Epidermal melanocyte (primary cell): ENCODE measurements at regions not wholly inside any gene's neighbourhood (a gene's known extent, or its start where the extent isn't known, plus 50 kb on each side); places are given as distances from the start of the nearest gene placed in this dataset.
A peak's percentile ranks its signal among the peaks of the same experiment; 100 is the strongest.
"Not testable (repeated sequence)": the region's sequence is repeated elsewhere in the genome, so short reads cannot be mapped to it uniquely, and the experiment has no call there.

Source experiments
- DNase-seq: peaks from one replicate; pipeline ENCODE4 v3.0.0; 2011; ENCODE audit warnings: low spot score; ENCODE audit not compliant: insufficient read length

DNA sequence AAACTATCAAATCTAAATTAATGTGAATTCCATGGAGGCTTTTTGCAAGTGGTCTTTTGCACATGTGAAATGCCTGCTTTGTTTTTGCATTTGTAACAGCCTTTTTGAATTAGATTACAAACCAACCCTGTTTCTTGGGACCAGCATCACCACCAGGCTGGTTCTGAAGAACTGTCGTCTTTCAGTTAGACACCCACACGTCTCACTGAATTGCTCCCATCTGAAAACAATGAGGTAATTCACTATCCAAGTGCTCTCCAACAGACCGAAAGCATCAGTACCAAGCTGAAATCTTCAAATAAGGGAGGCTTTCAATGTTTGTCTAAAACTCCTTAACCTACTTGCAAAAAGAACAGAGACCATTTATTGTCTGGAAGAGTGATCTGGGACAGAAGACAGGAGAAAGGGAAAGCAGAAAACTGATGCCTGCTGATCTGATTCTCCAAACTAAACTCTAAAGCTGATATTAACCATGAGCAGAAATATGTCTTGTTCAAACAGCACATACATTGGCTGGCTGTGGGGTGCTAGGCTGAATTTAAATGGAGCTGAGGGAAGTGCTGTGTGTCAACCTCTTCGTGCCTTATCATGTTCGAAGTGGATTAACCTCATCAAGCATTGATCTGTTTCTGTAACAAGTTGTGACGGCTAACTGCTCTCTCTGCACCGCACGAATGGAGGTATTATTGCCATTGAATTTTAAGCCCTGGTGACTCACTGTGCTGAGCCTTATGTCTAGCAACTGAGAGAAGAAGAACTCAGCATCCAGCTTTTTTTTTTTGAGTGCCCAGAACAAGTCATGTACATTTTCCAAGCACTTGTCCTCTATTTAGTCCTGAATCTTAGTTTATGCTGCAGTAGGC lies 213.7 kb upstream of the P2RY1 start:
- peak; percentile 54 for DNase-seq

DNA sequence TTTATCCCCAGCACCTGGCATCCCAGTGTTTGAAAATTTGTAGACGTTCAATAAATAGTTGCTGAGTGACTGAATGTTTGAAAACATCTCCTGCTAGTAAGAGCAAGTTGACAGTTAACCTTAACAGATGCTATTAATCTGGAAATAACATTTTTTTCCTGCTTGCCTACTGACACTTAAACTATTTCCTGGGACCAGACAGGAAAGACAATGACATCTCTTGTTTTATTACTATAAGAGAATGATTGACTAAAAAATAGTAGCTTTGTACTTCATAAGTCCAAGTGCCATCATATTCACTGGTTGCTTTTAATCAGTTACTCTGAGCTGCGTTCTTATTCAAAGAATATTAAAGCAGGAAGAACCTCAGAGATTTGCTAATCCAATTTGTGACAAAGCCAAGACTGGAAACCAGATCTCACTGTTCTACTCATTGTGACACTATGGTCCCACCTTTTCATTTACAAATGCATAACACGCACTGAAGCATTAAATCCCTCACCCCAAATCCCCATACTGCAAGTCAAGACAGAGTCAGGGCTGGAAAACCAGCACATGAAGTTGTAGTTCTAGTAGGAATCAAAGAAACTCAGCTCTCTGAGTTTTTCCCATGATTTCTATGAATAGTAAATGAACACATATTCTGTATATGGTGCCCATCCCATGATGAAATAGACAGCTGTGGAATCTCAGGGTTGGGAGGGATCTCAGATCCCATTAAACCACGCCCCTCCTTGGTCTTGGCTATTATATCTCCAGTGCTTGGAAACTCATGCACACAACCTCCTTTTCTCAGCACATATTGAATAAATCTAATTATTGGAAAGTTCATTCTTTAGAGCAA lies 212.7 kb upstream of the P2RY1 start:
- DNase-seq, result no peak

DNA sequence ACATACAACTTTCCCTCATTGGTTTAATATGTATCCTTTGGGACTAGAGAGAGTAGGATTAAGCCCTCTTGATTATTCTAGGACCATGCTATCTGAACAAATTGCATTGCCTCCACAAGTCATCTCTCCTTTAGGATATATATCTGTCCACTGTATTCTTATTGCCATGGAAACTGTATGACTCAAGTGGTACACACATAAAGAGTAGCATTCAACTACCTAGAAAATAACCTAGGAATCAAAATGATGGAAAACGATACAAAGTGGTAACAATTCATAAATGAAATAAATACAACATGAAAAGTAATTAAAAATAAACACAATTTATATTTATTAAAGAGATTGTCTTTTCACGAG lies 212.1 kb upstream of the P2RY1 start:
- DNase-seq, result no peak

DNA sequence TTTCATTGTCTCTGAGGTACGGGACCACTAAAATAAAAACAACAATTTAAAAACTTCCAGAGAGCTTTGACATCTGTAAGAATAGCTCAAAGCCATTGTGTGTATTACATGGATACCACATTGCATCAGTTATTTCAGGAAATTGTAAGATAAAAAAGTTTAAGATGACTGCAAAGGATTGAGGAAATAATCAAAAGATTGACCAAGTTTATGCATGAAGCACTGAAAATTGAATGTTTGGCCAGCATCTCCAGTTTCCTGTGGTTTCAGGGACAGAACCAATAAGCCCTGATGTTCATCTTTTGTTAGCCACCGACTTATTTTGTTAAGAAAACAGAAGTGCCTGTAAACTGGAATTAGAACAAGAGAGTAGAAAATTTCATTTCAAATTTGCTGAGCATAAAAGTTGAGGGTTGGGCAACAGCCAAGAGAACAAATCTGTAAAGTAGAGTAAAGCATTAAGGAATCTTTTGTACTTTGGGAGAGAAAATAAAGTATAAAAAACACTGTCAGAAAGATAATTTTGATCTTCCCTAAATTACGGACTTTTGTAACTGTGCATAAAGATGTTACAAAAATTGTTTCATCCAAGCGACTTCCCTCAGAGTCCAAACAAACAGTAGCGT lies 211.5 kb upstream of the P2RY1 start:
- DNase-seq, result no peak

DNA sequence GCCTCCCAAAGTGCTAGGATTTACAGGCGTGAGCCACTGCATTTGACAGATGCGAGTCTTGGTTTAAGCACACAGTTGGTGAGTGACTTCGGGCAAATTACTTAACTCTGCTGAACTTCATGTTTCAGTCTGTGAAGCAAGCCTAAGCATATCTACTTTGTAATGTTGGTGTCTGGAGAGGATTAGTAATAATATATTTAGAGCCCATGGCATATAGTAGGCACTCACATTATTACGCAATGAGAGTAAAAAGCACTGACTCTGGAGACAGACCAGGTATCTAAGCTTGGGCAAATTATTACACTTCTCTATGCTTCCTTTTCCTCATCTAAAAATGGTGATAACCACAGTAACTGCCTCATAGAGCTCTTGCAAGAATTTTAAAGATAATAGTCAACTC lies 208.7 kb upstream of the P2RY1 start:
- DNase-seq, result no peak

DNA sequence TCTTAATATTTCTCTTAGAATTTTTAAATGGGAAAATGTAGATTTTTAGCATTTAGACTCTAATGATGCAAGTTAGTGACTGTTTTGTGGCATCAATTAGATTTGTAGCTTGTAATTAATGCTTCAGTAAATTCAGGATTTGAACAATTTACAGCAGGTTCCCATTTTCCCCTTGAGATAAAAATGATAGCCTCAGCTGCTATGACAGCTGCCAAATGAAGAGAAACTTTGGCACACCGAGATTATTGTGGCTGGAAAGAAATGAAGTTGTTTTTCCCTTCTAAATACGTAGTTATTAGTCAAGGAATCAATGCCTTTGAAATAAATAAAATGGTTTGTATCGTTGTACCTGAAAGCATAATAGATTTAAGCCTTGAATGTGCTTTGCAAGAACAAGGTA lies 206.4 kb upstream of the P2RY1 start:
- no peak for DNase-seq

DNA sequence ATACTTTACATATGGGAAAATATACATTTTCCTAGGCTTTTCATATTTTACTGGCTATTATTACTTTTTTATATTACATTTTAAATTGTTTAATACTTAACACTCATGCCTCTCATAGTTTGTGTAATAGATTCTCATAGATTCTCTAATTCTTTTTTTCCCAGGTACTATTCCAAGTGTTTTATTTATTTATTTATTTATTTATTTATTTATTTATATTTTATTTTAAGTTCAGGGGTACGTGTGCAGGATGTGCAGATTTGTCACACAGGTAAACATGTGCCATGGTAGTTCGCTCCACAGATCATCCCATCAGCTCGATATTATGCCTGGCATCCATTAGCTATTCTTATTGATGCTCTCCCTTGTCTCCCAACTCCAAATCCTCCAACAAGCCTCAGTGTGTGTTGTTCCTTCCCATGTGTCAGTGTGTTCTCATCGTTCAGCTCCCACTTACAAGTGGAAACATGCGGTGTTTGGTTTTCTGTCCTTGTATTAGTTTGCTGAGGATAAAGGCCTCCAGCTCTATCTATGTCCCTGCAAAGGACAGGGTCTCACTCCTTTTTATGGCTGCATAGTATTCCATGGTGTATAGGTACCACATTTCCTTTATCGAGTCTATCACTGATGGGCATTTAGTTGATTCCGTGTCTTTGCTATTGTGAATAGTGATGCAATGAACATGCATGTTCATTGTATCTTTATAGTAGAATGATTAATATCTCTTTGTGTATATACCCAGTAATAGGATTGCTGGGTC lies 205.4 kb upstream of the P2RY1 start:
- DNase-seq, result no peak

DNA sequence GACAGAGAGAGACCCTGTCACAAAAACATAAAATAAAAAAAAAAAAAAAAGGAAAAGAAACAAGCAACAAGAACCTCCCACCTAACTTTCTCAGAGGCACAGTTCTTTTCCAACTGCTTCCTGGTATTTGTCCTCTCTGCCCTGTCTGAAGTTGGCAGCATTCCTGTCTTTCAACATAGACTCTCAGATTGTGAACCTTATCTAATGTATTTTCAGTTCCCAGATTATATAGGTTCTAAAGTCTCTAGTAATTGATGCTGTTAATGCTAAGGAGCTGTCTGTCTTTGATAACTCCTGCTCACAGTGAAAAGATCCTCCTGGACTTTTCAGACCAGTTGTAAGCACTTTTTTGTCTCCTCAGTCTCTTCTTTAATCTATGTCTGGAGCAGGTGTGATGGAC lies 199.5 kb upstream of the P2RY1 start:
- DNase-seq, result no peak

DNA sequence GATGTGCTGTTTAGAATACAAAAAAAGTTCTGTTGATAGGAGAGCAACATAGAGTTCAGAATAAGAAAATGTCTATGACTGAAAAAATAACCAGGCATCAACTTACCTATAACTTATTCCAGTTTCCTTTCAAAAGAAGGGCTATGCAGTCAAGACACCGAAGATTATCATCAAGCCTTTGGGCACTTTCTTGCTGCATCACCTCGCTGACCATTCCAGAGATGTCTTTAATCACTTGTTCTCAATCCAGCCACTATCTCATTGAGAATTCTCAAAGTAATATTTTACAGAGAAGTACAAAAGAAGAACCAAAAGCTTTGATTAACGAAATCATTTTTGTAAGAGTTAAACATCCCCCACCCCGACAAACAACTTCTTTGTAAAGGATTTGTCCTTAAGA lies 198.3 kb upstream of the P2RY1 start:
- DNase-seq, result no peak

DNA sequence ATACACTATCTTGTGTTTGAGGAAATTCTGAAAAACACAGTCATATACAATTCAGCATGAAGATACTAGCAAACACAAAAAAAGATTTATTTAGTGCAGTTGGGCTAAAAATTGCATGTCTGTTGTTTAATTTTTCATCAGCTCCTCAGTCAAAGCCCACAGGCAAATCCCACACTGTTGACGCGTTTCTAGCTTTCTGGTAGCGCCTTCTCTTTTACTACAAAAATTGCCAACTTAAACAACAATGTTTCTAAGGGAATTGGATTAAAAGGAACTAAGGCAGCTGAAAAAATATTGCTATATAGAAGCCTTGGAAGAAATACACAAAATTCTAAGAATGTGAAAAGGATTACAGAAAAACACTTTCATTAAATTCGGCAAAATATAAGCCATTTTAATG lies 196.7 kb upstream of the P2RY1 start:
- DNase-seq, result no peak

DNA sequence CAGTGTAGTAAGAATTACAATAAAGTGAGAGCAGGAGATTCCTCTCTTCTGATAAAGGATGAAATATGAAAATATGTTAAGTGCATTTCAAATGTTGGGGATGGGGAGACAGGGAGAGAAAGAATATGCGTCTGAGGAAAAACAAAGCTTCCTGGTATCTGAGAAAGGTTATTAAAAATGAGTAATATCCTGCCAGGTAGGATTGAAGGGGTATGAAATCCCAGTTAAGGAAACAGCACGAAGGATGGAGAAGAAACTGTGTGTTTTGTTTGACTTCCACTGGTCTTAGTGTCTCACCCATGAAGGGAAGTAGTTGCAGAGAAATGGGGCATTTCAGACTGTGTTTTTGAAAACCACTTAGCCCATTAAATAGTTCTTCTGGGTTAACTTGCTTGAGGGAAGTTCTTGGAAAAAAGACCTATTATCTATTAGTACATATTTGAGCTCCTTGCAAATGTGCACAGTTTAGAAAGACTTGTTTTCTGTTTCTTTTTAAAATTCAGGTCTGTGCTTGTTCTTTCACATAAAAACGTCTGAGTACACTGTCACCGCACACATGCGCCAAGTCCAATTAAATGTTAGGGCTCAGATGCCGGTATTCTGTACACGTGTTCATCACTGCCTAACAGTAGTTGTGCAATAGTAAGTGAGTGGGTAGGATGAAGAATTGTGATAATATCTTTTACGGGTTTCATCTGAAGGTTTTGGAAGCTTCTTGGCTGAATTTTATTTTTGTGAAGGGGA lies 196.1 kb upstream of the P2RY1 start:
- DNase-seq, result no peak

DNA sequence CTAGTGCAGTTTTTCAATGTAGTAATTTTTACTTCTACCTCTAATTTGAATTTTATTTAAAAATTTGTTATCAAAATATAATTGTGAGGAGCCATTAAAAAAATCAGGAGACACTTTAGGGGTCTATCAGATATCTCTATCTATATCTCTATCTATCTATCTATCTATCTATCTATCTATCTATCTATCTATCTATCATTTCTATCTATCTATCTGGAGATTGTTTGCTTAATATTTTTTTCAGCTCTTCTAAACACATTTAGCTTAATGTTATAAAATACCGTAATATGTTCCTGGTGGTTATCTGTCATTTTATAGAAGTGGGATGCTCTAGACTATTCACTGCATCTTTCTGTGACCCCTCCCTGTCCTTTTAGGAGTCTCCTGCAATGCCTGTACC lies 193.7 kb upstream of the P2RY1 start:
- DNase-seq, result no peak

DNA sequence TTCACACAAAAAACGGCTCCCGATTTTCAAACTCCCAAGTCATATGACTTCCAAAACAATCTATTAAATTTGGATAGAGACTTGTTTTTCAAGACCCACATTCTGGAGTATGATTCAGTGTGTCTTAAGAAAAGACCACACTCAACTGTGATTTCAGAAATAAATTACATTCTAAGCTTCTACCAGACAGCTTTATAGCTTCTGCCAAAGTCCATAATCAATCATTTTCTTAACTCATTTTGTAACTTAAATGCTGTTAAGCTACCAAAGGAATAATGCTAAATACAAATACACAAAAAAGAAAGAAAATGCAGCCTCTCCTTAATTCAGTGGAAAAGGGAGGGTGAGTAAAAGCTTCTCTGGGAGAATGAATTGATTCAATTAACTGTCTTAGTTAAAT lies 192.3 kb upstream of the P2RY1 start:
- DNase-seq, result no peak

DNA sequence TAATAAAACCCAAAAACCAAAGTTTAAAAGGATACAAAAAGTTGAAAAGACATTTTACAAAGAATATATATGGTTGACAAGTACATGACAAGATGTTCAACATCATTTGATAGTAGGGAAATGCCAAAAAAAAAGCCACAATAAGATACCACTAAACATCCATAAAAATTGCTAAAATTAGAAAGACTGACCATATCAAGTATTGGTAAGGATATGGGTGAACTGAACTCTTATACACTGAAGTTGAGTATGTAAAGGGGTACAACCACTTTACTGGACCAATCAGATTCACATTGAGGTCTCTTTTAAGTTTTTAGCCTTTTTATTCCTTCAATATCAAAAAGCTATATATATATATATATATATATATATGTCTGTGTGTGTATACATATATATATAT lies 190.5 kb upstream of the P2RY1 start:
- DNase-seq, result no peak

DNA sequence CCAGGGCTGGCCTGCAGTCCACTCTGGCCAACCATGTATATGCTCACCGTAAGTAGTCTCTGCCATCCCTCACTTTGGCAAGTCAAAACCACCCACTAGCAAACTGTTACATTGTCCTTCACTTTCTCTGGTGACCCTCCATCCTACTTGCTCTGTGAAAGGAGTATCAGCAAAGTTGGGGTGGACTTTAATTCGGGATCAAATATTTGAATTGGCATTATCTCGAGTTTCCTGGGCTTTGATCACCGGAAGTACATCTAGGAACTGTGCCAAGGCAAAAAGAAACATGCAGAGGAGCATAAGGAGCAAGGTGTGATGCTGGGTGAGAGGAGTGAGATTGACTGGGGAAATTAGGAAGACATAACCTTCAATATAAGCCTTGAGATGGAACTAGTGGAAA lies 188.9 kb upstream of the P2RY1 start:
- DNase-seq, result no peak

DNA sequence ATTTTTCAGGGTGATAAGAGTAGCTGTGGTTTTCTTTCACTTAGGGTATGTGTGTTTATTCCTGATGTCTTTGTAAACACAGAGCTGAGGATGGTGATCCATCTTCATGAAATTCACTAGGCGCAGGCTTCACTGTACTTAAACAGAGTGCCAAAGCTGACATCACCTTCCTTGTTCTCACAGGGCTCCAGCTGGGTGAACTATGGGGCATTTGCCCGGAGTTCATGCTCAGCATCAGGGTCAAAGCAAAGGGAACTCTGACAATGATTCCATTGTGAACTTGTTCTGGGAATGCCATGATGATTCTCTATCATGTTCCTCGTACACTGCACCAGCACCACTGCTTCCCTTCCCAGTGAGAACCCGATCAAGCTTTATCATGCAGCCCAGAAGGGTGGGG lies 184.8 kb upstream of the P2RY1 start:
- DNase-seq, result no peak

DNA sequence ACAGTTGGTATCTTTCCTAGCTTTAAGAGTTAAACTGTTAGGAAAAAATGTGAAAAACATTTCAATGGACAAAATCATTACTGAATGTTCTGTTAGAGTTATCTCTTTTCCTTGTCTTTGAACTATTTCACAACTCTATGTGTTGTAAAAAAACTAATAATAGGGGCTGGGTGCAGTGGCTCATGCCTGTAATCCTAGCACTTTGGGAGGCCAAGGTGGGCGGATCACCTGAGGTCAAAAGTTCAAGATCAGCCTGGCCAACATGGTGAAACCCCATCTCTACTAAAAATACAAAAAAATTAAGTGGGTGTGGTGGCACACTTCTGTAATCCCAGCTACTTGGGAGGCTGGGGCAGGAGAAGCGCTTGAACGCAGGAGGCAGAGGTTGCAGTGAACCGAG lies 184.0 kb upstream of the P2RY1 start:
- DNase-seq, result not testable (repeated sequence)

DNA sequence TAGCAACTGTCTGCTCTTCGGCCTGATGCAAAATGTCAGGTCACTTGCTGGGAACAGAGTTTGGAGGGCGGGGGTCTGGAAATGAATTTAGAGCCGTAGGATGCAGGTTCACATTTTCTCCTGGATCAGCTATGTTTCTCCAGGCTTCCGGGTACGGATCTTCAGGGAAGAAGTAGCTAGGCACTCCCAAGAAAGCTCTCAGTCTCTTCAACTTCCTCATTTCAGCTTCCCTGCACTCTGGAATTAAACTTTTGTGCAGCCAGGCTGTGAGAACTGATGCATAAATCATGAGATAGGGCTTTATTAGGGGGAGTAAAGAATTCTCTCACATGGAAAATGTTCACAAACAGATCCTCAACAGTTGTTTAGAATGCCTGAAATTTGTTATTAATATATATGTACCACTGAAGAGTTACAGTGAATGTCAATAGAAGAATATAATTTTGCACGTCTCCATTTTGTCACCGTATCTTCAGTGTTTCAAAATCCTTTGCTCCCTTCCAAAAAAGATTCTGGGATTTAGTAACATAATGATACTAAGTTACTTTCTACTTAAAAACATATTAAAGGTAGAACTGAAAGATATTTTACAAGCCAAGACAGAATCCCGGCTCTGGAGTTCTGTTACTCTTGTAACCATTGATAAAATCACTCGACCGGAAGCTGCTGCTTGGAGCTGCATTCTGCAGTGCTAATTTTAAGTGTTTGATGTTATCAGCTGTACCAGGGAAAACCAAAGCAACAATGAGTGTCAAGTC lies 178.5 kb upstream of the P2RY1 start:
- DNase-seq, result no peak

DNA sequence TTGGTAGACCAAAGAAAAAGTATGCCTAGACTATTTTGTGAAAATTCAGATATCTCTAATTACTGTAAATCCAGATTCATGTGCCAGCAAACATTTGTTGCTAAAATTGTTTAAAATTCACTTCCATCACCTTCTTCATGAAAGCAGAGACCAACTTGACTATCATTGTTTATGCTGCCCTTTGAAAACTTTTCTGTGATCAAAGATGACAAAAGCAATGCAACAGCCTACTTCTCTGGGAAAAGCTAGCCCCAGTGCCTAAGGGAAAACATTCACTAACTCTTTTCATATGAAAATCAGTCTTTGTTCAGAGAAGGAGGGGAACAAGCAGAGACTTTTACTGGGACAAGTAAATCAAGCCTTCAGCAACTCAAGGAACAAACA lies 178.0 kb upstream of the P2RY1 start:
- no peak for DNase-seq
